NCI-H1092 treated with DMSO at 0.1 percent for 48 hours (cell line): ENCODE measurements at regions not wholly inside any gene's neighbourhood (a gene's known extent, or its start where the extent isn't known, plus 50 kb on each side); places are given as distances from the start of the nearest gene placed in this dataset.
"Not testable (repeated sequence)": the region's sequence is repeated elsewhere in the genome, so short reads cannot be mapped to it uniquely, and the experiment has no call there.

ENCODE experiments used
- DNase-seq: peaks from one replicate; lab custom pipeline; 2025; lab: John Stamatoyannopoulos, UW

DNA sequence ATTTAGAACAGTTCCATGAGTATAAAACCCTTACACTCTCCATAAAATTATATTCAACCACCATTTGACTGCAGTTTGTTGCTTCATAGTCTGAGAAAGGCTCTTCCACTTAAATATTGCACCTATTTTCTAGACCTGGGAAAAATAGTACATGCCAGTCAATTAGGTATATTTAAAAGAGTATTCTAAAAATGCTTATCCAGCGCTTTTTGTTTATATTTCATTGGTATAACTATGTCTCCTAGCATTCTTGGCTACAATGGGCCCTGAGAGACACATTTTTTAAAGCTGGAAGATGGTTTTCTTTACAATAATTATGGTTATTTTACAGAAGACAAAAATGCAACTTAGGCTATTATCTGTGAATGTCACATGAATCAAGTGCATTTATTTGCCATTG is 439.4 kb downstream of the KCNJ18 start:
- DNase-seq, result no peak

DNA sequence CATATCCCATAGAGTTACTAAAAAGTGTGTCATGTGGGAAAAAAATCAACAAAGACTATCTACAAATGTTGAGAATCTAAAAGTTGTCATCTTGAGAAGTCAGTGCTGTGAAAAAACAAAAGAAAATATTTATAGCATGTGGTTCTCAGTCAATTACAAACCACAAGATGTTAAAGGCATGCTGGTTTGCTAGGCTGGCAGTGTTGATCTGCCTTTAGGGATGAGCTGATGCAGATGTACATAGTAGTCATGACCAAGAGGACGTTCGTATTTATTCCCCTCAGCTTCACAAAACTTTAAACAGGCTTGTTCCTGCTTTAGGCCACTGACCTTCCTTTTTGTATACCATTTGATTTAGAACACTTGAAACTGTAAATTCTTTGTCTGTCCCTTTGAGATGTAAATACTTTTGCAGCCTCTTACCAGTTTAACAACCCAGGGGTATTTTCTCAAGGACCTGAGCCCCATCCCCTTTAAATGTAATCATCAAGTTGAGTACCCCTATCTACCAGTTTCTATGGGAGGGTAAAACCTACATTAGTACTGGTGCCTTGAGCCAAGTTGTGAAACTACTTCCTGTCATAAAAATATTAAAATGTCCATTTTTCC is 446.6 kb downstream of the KCNJ18 start:
- DNase-seq, result no peak

DNA sequence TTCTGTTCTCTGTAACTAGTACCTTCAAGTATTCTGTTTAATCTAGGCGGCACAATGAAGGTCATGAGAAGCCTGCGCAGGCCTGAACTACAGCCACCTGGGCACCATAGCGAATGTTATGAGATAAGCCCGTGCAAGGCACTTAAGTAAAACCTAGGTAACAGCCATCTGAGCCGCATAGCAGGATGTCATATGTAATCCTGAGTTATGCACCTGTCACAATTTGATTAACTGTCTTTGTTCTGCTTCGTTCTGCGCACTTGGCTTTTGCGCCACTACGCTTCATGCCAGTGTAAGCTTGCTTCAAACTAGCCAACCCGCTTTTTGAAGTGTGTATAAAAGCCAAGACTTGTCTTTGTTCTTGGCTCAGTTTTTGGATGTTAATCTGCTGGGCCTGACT is 449.8 kb downstream of the KCNJ18 start:
- no peak for DNase-seq

DNA sequence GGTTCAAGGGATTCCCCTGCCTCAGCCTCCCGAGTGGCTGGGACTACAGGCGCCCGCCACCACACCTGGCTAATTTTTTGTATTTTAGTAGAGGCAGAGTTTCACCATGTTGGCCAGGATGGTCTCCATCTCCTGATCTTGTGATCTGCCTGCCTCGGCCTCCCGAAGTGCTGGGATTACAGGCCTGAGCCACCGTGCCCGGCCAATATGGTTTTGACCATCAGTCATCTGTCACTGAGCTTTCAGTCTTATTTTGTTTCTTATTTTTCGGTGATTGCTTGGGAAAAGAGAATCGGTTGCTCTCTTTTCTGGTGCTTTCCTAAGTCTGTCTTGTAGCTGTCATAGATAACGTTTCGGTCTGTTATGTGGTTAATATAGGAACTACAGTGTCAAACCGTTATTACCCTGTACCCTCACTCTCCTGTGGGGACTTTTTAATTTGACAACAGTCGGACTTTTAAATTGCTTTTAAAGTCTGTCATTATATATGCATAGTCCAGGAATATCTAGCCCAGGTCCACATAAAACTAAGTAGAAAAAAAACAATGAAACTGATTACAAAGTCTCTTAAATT is 453.4 kb downstream of the KCNJ18 start:
- no peak for DNase-seq

DNA sequence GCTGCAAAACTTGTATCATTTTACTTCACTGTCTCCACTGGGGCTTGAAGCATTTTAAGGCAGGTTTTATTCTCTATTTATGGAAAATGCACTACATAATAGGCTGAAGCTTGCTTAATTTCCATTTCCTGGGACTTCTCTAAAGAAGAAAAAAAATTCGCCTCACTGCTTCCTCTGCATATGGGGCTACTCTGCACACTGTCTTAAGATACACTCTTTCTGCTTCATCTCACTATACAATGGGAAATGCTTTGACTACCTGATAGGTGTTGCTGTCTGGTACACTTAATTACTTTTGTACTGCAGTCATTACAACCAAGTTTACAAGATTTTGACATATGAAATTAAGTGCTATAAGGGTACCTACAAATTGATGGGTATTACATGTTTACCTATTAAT is 466.0 kb downstream of the KCNJ18 start:
- no peak for DNase-seq

DNA sequence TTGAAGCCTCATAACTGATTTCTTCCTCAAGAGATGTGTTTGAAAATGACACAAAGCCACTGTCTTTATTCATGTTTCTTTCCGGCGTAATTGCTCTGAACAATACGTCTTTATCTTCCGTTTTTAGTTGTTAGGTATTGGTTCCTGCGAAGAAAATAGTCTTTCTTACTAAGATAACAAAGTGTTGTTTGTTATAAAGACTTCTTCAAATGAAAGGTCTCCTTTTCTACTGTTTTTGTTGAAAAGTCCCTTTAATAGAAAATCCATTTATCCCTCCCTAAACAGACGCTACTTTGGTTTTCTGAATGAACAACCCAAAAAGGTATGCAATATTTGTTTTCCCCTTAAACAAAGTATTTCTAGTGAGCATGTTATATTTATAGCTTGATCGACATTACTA is 469.1 kb downstream of the KCNJ18 start:
- no peak for DNase-seq

DNA sequence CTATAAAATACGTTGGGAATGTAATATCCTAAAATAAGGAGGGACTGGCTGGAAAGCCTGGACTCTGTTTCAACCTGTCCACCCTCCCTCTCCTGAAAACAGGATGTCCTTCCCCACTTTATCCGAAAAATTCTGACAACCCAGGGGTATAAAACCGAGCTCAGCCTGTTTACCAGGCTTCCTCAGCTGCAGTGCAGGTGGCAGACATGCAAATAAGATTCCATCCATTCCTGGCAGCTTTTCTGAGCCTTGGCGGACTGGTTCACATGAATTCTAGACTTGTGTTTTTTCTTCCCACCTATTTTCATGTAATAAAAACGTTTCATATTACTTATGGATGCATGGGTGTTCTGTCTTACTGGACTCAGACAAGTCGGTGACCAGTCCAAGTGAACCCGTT is 479.3 kb downstream of the KCNJ18 start:
- no peak for DNase-seq

DNA sequence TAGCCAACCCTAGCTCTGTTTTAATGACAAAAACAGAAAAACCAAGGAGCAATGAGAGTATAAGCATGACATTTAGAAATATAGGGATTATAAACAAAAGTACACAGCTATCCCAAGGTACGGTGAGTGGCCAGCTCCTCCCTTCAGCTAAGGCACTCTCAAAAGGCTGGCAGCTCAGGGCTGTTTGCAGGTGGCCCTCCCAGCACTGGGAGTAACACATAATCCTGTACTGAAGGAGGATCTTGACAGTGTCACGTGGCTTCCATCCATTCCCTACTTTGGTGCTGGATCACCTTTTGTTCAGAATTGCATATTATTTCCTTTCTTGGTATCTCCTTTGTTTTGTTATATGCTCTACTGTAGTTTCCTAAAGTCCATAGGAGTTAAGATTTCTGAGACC is 500.8 kb downstream of the KCNJ18 start:
- DNase-seq, result no peak

DNA sequence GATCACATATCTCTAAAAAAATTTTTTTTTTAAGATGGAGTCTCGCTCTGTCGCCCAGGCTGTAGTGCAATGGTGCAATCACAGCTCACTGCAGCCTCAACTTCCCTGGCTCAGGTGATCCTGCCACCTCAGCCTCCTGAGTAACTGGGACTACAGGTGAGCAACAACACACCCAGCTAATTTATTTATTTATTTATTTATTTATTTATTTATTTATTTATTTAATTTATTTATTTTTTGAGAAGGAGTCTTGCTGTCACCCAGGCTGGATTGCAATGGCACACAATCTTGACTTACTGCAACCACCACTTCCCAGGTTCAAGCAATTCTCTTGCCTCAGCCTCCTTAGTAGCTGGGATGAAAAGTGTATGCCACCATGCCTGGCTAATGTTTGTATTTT is 507.9 kb downstream of the KCNJ18 start:
- not testable (repeated sequence) for DNase-seq

DNA sequence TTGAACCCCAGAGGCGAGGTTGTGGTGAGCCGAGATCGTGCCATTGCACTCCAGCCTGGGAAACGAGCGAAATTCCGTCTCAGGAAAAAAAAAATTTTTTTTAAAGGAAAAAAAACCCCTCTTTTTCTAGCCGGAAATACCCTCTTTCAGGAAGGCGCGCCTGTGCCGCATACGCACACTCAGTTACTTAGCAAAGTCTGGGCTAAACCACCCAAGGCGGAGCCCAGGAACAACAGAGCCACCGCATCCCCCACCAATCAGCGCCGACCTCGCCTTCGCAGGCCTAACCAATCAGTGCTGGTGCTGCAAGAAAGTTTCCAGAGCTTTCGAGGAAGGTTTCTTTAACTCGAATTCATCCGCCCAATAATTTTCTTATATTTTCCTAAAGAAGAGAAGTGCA is 510.4 kb downstream of the KCNJ18 start:
- DNase-seq, result no peak

DNA sequence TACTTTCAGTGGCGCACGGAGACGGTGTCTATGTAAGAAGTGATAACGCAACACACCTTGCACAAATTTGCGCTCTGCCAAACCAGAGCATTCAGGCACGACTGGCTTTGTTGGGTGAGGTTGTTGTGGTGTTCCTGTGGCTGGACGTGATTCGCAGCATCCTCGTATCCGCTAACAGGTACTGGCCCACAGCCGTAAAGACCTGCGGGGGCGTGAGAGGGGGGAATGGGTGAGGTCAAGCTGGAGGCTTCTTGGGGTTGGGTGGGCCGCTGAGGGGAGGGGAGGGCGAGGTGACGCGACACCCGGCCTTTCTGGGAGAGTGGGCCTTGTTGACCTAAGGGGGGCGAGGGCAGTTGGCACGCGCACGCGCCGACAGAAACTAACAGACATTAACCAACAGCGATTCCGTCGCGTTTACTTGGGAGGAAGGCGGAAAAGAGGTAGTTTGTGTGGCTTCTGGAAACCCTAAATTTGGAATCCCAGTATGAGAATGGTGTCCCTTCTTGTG is 510.9 kb downstream of the KCNJ18 start:
- no peak for DNase-seq

DNA sequence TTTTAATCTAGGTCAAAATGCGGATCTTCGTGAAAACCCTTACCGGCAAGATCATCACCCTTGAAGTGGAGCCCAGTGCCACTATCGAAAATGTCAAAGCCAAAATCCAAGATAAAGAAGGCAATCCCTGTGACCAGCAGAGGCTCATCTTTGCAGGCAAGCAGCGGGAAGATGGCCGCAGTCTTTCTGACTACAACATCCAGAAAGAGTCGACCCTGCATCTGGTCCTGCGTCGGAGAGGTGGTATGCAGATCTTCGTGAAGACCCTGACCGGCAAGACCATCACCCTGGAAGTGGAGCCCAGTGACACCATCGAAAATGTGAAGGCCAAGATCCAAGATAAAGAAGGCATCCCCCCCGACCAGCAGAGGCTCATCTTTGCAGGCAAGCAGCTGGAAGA is 511.8 kb downstream of the KCNJ18 start:
- DNase-seq, result not testable (repeated sequence)

DNA sequence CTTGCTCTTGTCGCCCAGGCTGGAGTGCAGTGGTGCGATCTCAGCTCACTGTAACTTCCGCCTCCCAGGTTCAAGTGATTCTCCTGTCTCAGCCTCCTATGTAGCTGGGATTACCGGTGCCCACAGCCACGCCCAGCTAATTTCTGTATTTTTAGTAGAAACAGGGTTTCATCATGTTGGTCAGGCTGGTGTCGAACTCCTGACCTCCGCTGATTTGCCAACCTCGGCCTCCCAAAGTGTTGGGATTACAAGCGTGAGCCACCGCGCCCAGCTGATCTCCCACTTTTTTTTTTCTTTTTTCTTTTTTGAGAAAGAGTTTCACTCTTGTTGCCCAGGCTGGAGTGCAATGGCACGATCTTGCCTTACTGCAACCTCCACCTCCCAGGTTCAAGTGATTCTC is 517.9 kb downstream of the KCNJ18 start:
- not testable (repeated sequence) for DNase-seq

DNA sequence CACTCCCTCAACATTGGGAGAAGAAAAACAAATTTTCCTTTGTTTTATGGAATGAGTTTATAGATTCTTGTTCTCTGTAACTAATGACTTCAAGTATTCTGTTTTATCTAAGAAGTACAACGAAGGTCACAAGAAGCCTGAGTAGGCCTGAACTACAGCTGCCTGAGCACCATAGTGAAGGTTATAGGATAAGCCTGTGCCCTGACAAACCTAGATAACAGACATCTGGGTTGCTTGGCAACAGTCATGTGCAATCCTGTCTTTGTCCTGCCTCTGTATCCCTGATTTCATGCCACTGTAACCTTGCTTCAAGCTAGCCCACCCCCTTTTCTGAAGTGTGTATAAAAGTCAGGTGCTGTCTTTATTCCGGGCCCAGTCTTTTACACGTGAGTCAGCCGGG is 520.8 kb downstream of the KCNJ18 start:
- DNase-seq, result not testable (repeated sequence)

DNA sequence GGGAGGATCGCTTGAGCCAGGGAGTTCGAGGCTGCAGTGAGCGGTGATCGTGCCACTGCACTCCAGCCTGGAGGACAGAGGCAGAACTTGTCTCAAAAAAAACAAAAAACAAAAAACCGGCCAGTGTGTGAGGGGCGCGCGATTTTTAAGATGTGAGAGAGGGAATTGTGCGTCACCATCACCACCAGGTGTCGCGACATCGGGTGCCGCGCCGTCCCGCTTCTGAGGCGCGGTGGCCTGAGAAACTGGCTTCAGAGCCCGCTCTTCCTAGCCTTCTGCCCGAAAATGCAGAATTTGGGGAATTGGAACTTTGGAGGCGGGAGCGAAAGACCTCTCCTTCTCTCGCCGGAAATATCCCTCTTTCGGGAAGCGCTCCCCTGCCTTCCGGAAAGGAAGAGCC is 524.8 kb downstream of the KCNJ18 start:
- no peak for DNase-seq

DNA sequence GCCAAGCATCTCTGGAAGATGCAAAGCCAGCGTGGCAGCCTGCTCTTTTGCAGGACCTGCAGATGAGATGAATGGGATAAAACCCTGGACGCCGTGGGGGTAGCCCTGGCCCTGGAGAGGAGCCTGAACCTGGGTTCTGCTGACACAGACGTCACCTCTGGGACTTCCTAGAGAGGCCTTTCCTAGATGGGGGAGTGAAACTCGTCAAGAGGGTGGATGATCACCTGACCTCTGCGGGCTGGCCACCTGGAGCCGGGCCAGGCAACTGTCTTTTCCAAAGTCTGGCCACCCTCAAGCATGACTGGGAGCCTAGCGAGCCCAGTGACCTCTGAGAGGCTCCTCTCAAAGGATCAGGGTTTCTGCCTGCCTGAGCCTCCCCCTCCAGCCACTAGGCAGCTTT is 529.0 kb downstream of the KCNJ18 start:
- no peak for DNase-seq

DNA sequence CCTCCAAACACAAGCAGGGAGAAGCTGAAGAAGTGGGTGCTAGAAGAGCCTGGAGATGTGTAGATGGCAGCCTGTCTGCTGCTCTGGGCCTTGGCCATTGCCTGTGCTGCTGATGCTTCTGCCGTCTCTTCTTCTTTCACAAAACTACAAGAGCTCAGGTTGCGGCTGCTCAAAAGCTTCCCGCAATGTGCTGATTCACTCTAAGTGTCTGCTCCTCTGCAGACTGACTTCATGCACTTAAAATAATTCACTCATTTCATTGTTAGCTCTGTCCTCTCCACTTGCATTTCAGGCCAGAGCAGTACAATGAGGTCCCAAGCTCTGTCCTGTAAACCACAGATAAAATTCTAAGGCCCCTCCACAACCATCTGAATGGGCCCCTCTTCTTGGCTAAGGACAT is 534.2 kb downstream of the KCNJ18 start:
- DNase-seq, result not testable (repeated sequence)

DNA sequence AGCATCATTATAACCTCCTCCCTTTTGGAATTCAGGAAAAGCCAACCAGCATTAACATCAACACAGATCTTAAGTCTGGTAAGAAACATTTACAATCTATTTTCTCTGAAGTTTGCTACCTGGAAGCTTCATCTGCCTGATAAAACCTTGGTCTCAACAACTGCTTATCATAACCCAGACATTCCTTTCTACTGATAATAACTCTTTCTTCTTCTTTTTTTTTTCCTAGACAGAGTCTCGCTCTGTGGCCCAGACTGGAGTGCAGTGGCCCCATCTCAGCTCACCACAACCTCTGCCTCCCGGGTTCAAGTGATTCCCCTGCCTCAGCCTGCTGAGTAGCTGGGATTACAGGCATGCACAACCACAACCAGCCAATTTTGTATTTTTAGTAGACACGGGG is 534.6 kb downstream of the KCNJ18 start:
- not testable (repeated sequence) for DNase-seq

DNA sequence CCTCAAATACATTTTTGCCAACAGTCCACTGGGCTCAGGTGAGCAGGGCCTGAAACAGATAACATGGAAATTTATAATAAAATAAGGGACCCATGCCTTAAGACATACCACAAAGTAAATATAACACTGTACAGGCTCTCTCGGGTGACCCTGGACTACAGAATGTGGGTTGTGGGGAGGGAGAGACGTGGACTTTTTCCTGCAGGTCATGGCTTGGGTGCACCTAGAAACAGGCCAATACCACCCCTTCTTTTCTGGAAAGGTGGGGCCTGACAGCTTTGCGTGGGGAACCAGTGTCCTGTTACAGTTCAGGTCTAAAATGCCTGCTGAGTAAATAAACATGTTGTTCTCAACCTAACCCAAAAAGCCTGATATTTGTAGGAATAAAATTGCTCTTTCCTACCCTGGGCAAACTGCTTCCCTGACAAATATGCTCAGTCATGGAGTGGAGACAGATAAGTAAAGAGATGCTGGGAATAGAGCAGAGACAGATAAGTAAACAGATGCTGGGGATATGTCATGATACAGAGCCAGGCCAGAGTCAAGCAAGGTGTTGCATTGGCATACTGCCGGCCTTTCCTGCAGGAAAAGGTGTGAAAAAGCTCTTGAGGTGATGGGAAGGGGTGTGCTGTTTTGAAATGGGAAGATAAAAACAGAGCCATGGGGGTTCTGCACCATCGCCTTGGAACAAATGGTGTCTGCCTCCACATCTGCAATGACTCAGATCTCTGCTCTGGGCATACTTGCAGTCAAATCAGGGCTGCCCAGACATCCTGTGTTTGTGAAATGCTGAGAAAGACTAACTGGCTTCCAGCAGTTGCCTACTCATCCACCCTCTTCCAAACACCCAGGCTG is 535.6 kb downstream of the KCNJ18 start:
- DNase-seq, result not testable (repeated sequence)

DNA sequence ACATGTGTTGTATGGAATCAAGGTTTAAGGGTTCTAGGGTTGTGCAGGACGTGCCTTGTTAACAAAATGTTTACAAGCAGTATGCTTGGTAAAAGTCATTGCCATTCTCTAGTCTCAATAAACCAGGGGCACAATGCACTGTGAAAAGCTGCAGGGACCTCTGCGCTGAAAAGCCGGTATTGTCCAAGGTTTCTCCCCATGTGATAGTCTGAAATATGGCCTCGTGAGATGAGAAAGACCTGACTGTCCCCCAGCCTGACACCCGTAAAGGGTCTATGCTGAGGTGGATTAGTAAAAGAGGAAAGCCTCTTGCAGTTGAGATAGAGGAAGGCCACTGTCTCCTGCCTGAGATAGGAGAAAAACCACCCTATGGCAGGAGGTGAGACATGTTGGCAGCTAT is 537.5 kb downstream of the KCNJ18 start:
- not testable (repeated sequence) for DNase-seq

DNA sequence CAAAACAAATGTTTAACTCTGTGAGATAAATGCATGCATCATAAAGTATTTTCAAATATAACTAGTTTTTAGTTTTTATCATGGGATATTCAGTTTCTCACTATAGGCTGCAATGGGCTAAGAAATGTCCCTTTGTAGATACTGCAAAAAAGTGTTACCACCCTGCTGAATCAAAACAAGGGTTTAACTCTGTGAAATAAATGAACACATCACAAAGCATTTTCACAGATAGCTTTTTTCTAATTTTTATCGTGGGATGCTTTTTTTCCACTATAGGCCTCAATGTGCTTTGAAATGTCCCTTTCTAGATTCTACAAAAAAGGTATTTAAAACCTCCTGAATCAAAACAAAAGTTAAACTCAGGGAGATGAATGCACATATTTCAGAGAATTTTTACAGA is 541.1 kb downstream of the KCNJ18 start:
- DNase-seq, result no peak

DNA sequence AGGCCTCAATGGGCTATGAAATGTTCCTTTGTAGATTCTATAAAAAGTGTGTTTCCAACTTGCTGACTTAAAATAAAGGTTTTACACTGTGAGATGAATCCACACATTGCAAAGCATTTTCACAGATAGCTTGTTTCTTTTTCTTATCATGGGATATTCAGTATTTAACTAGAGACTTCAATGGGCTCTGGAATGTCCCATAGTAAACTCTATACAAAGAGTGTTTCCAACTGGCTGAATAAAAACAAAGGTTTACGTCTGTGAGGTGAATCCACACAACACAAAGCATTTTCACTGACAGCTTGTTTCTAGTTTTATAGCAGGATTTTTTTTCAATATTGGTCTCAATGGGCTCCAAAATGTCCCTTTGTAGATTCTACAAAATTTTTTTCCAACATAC is 550.1 kb downstream of the KCNJ18 start:
- DNase-seq, result no peak

DNA sequence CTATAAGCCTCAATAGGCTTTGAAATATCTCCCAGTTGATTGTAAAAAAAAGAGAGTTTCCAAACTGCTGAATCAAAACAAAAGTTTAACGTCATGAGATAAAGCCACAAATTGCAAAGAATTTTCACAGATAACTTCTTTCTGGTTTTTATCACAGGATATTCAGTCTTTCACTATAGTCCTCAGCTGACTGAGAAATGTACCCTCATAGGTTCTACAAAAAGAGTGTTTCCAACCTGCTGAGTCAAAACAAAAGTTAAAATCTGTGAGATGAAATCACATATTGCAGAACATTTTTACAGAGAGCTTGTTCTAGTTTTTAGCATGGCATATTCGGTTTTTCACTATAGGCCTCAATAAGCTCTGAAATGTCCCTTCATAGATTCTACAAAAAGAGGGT is 559.2 kb downstream of the KCNJ18 start:
- no peak for DNase-seq
